ENCODE measurements at regions not wholly inside any gene's neighbourhood (a gene's known extent, or its start where the extent isn't known, plus 50 kb on each side); places are given as distances from the start of the nearest gene placed in this dataset.

GRCh38 chr9:102767076-102767475 is 228.1 kb upstream of the CYLC2 start:
- no peak for ATAC-seq
- BruUV-seq (replicated peaks) = no TSS peak
- CTCF ChIA-PET = no interaction called here
- Histone ChIP-seq H3K4me1 (ENCODE audit: control insufficient read depth, insufficient read depth, low read length) (no peaks in the 10 kb centered on the region), H3K27me3 (ENCODE audit: control insufficient read depth, insufficient read depth, low read length) (no peaks in the 10 kb centered on the region), H3K27ac (ENCODE audit: low read length) (no peak overlapping the region), H3K36me3 (ENCODE audit: control insufficient read depth, insufficient read depth, low read length) (no peaks in the 10 kb centered on the region), H3K4me3 (ENCODE audit: low read depth in 2 of 2, low read length in 2 of 2) (no peak overlapping the region), H3K9me3 (ENCODE audit: control insufficient read depth, insufficient read depth, low read depth, low read length) (no peaks in the 10 kb centered on the region)
- POLR2A ChIA-PET = no interaction called here
- TF ChIP-seq CTCF (IDR thresholded peaks at IDR 0.05) (no peak), POLR2AphosphoS5 (IDR thresholded peaks at IDR 0.05; ENCODE audit: low read depth, low read length) (no peak), REST (IDR thresholded peaks at IDR 0.05; ENCODE audit: insufficient read depth in 1 of 2, low read depth in 2 of 2, low read length in 1 of 2) (no peak), SIN3A (IDR thresholded peaks at IDR 0.05; ENCODE audit: borderline replicate concordance, insufficient read depth, low read depth, low read length) (no peak), TCF7L2 (IDR thresholded peaks at IDR 0.05; ENCODE audit: low read depth, low read length) (no peak)
- no peak for DNase-seq (ENCODE audit: low read depth, low spot score)
- in situ Hi-C loops (cut with HindIII; ENCODE audit: low pct_unique_long_range_greater_than_20kb, low sequenced_read_pairs) (no loop called here), intact Hi-C loops (cut with micrococcal nuclease; ENCODE audit: unreplicated experiment) (no loop called here)

- BruUV-seq (replicated peaks) = no TSS peak
- no peaks in the 10 kb centered on the region for H3K27me3 ChIP-seq (ENCODE audit: control insufficient read depth, insufficient read depth, low read length)
- H3K9me3 ChIP-seq (ENCODE audit: control insufficient read depth, insufficient read depth, low read depth, low read length) = no peaks in the 10 kb centered on the region
- intact Hi-C loops (cut with micrococcal nuclease; ENCODE audit: unreplicated experiment) = no loop called here
- in situ Hi-C loops (cut with HindIII; ENCODE audit: low pct_unique_long_range_greater_than_20kb, low sequenced_read_pairs) = no loop called here
- DNase-seq (ENCODE audit: low read depth, low spot score) = no peak
- no peak overlapping the region for H3K4me3 ChIP-seq (ENCODE audit: low read depth in 2 of 2, low read length in 2 of 2)
- TF ChIP-seq TCF7L2 (IDR thresholded peaks at IDR 0.05; ENCODE audit: low read depth, low read length) (no peak), CTCF (IDR thresholded peaks at IDR 0.05) (no peak), REST (IDR thresholded peaks at IDR 0.05; ENCODE audit: insufficient read depth in 1 of 2, low read depth in 2 of 2, low read length in 1 of 2) (no peak)
- ChIA-PET POLR2A (no interaction called here), CTCF (no interaction called here)
- H3K4me1 ChIP-seq (ENCODE audit: control insufficient read depth, insufficient read depth, low read length) = no peaks in the 10 kb centered on the region
- H3K36me3 ChIP-seq (ENCODE audit: control insufficient read depth, insufficient read depth, low read length) = no peaks in the 10 kb centered on the region
- no peak for ATAC-seq
- H3K27ac ChIP-seq (ENCODE audit: low read length) = no peak overlapping the region
These were observed 254.6 kb upstream of the CYLC2 start for GRCh38 chr9:102740578-102740977.
